A673 (cell line): ENCODE measurements at regions not wholly inside any gene's neighbourhood (a gene's known extent, or its start where the extent isn't known, plus 50 kb on each side); places are given as distances from the start of the nearest gene placed in this dataset.

Source experiments
- EZH2 ChIP-seq: fragments of 200-600 bp; sonication (generic); IDR thresholded peaks from 2 replicates; pipeline ENCODE4 v1.6.1; 2017; ENCODE audit warnings: borderline replicate concordance, low read depth, mild to moderate bottlenecking, mixed read lengths, antibody characterized with exemption, low read length; ENCODE audit not compliant: poor library complexity, severe bottlenecking
- TF ChIP-seq, protein P1 (sequence below): fragments of 300-800, 200-600 bp; sonication (generic); conservative IDR thresholded peaks from 2 replicates; pipeline ENCODE4 v1.5.1; 2017; ENCODE audit warnings: low read depth, mild to moderate bottlenecking, antibody characterized with exemption, low read length, moderate library complexity, mixed read lengths

DNA sequence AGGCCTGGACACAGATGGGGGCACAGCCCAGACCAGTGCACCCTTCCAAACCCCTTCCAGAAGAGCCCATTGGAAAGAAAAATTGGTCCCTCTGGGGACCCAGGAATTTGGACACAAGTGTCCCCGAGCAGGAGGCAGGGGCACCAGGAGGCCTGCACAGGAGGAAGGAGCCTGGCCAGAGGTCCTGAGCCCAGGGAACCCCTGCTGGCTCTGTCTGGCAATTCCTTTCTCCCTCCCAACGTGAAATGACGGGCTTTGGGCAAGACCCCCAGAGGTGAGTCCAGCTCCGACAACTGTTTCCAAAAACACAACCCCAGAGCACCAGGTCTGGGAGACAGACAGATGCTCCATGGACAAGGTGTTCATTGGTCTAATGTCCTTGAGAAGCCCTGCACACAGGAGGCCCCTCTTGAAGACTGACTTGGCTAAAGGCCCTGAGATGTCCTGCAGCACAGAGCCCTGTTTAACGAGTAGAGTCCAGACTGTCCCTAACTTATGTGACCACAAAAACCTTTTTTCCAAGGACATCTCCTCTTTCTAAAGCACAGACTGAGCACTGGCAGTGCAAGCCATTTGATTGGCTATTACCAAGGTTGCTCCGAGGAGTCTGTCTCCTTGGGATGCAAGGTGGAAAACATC lies 150.7 kb downstream of the OAT start:
- TF ChIP-seq, protein P1, sequence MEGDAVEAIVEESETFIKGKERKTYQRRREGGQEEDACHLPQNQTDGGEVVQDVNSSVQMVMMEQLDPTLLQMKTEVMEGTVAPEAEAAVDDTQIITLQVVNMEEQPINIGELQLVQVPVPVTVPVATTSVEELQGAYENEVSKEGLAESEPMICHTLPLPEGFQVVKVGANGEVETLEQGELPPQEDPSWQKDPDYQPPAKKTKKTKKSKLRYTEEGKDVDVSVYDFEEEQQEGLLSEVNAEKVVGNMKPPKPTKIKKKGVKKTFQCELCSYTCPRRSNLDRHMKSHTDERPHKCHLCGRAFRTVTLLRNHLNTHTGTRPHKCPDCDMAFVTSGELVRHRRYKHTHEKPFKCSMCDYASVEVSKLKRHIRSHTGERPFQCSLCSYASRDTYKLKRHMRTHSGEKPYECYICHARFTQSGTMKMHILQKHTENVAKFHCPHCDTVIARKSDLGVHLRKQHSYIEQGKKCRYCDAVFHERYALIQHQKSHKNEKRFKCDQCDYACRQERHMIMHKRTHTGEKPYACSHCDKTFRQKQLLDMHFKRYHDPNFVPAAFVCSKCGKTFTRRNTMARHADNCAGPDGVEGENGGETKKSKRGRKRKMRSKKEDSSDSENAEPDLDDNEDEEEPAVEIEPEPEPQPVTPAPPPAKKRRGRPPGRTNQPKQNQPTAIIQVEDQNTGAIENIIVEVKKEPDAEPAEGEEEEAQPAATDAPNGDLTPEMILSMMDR = no peak
- TF ChIP-seq EZH2 = no peak
